HEK293 (cell line): ENCODE measurements at regions not wholly inside any gene's neighbourhood (a gene's known extent, or its start where the extent isn't known, plus 50 kb on each side); places are given as distances from the start of the nearest gene placed in this dataset.

Source experiments
- CTCF ChIA-PET: fragments of 350-600 bp; formaldehyde crosslinking; extraction: SDS; loops from one replicate; lab custom pipeline; 2021; ENCODE audit warnings: antibody characterized with exemption; lab: Yijun Ruan, JAX
- POLR2A ChIA-PET: fragments of 300-600 bp; formaldehyde crosslinking; extraction: SDS; loops from one replicate; lab custom pipeline; 2020; ENCODE audit warnings: antibody characterized with exemption, inconsistent platforms; lab: Yijun Ruan, JAX
- H3K27ac ChIP-seq: fragments of 200-500 bp; sonication (Bioruptor generic); 2 replicates; pipeline ENCODE4 v1.5.1; 2014; ENCODE audit warnings: low read depth, low read length, control low read depth, inconsistent platforms; ENCODE audit errors: extremely low read depth
- H3K36me3 ChIP-seq, 2 experiments: fragments of 200-500 bp in 1 of 2; sonication (Bioruptor generic) in 1 of 2; 1 replicate in 1 of 2; 2 replicates in 1 of 2; pipeline ENCODE4 v1.5.1; 2014 to 2017; ENCODE audit warnings: inconsistent platforms in 2 of 2, low read length in 2 of 2; ENCODE audit not compliant: control insufficient read depth in 2 of 2, insufficient read depth in 1 of 2
- H3K4me1 ChIP-seq: fragments of 200-500 bp; sonication (Bioruptor generic); 2 replicates; pipeline ENCODE4 v1.5.1; 2014; ENCODE audit warnings: mild to moderate bottlenecking, low read length, inconsistent platforms; ENCODE audit not compliant: control insufficient read depth, insufficient read depth
- H3K4me3 ChIP-seq: 2 replicates; pipeline ENCODE4 v1.5.1; 2011; ENCODE audit warnings: low read depth, mild to moderate bottlenecking, control low read depth, low read length, moderate library complexity
- H3K9me3 ChIP-seq: fragments of 200-500 bp; sonication (Bioruptor generic); 2 replicates; pipeline ENCODE4 v1.5.1; 2014; ENCODE audit warnings: low read depth, low read length, inconsistent platforms; ENCODE audit not compliant: control insufficient read depth, insufficient read depth
- PRDM2 ChIP-seq: fragments of 450-650 bp; formaldehyde crosslinking; IDR thresholded peaks from 2 replicates; pipeline ENCODE4 v1.5.1; 2016; ENCODE audit warnings: missing biosample characterization, missing genetic modification characterization, borderline replicate concordance
- RBAK ChIP-seq: fragments of 450-650 bp; formaldehyde crosslinking; IDR thresholded peaks from 2 replicates; pipeline ENCODE4 v1.5.1; 2016; ENCODE audit warnings: missing biosample characterization, missing genetic modification characterization
- ZBTB21 ChIP-seq: fragments of 450-650 bp; formaldehyde crosslinking; IDR thresholded peaks from 2 replicates; pipeline ENCODE4 v1.5.1; 2017; ENCODE audit warnings: missing biosample characterization, missing genetic modification characterization
- ZFP3 ChIP-seq: fragments of 450-650 bp; formaldehyde crosslinking; IDR thresholded peaks from 2 replicates; pipeline ENCODE4 v1.5.1; 2016; ENCODE audit warnings: low read depth, missing biosample characterization, missing genetic modification characterization
- ZNF114 ChIP-seq: fragments of 450-650 bp; formaldehyde crosslinking; IDR thresholded peaks from 2 replicates; pipeline ENCODE4 v1.5.0; 2017; ENCODE audit warnings: missing biosample characterization, missing genetic modification characterization
- ZNF223 ChIP-seq: fragments of 450-650 bp; formaldehyde crosslinking; IDR thresholded peaks from 2 replicates; pipeline ENCODE4 v1.5.1; 2016; ENCODE audit warnings: missing biosample characterization, missing genetic modification characterization
- ZNF239 ChIP-seq: fragments of 450-650 bp; formaldehyde crosslinking; IDR thresholded peaks from 2 replicates; pipeline ENCODE4 v1.5.1; 2016; ENCODE audit warnings: missing biosample characterization, missing genetic modification characterization
- ZNF280D ChIP-seq: fragments of 450-650 bp; formaldehyde crosslinking; IDR thresholded peaks from 2 replicates; pipeline ENCODE4 v1.5.1; 2016; ENCODE audit warnings: missing biosample characterization, missing genetic modification characterization
- ZNF362 ChIP-seq: fragments of 450-650 bp; formaldehyde crosslinking; IDR thresholded peaks from 2 replicates; pipeline ENCODE4 v1.5.1; 2016; ENCODE audit warnings: missing biosample characterization, missing genetic modification characterization
- ZNF776 ChIP-seq: fragments of 450-650 bp; formaldehyde crosslinking; IDR thresholded peaks from 2 replicates; pipeline ENCODE4 v1.5.0; 2017; ENCODE audit warnings: missing biosample characterization, missing genetic modification characterization, borderline replicate concordance
- TF ChIP-seq, protein P1 (sequence below): fragments of 450-650 bp; formaldehyde crosslinking; IDR thresholded peaks from 2 replicates; pipeline ENCODE4 v1.5.1; 2016; ENCODE audit warnings: missing biosample characterization, missing genetic modification characterization
- TF ChIP-seq, protein P2 (sequence below): fragments of 450-650 bp; formaldehyde crosslinking; IDR thresholded peaks from 2 replicates; pipeline ENCODE4 v1.5.1; 2016; ENCODE audit warnings: missing biosample characterization, missing genetic modification characterization

GRCh38 chr2:2932189-2932588 is 445.4 kb downstream of the EIPR1 start:
- H3K36me3 ChIP-seq: no peaks in the 10 kb centered on the region
- TF ChIP-seq ZNF114: no peak
- no peak for TF ChIP-seq ZNF223 (tag by site-specific recombination)
- no peak for TF ChIP-seq RBAK
- H3K27ac ChIP-seq: no peak overlapping the region
- POLR2A ChIA-PET: no interaction called here
- H3K4me1 ChIP-seq: no peaks in the 10 kb centered on the region
- H3K4me3 ChIP-seq: no peak overlapping the region
- no peaks in the 10 kb centered on the region for H3K9me3 ChIP-seq
- CTCF ChIA-PET: interaction anchor here (0.6 kb wide), 1 partner anchor 527 kb away, joined by 3 read pairs; no protein-coding TSS in a partner anchor

DNA sequence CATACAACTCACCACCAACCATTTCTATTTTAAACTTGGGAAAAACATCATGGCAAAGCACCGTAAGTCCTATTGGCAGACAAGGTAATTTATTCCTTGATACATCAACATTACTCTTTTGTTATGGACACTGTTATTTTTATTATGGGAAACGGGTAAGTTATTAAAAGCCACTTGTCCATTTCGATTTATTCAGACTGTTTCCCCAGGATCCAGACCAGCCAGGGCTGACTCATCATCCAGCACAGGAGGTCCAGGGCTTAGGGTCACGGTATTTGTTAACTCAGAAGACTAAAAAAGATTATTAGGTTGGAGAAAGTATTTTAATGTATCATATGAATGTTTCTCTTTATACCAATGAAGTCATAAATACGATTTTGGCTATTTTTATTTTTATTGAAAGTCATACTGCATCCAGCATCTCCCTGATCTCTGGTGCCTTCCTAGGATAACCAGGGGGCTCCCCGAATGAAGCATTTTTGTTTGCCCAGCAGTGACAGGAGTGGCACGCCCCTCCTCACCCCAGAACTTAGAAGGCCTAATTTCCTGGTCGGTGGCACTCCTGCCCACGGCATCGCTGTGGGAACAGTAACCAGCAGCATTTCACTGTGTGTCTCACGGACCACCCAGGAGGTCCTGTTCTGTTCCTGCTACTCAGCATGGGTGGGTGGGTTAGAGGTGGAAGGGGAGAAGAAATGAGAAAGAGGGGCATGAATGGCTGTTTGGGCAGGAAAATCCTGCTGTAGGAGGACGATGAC is 446.1 kb downstream of the EIPR1 start:
- Histone ChIP-seq H3K9me3 (no peaks in the 10 kb centered on the region), H3K27ac (no peak overlapping the region), H3K4me3 (no peak overlapping the region), H3K36me3 (no peaks in the 10 kb centered on the region), H3K4me1 (no peaks in the 10 kb centered on the region)
- TF ChIP-seq ZNF776 (tag by site-specific recombination) (no peak), ZNF280D (no peak)
- ChIA-PET CTCF (no interaction called here), POLR2A (no interaction called here)

GRCh38 chr2:2930841-2931240 is 446.8 kb downstream of the EIPR1 start:
- POLR2A ChIA-PET: no interaction called here
- TF ChIP-seq ZBTB21 (tag by site-specific recombination) (no peak), ZNF362 (tag by site-specific recombination) (no peak), ZFP3 (tag by site-specific recombination) (no peak), ZNF239 (tag by site-specific recombination) (no peak), PRDM2 (tag by site-specific recombination) (no peak)
- TF ChIP-seq, protein P1, sequence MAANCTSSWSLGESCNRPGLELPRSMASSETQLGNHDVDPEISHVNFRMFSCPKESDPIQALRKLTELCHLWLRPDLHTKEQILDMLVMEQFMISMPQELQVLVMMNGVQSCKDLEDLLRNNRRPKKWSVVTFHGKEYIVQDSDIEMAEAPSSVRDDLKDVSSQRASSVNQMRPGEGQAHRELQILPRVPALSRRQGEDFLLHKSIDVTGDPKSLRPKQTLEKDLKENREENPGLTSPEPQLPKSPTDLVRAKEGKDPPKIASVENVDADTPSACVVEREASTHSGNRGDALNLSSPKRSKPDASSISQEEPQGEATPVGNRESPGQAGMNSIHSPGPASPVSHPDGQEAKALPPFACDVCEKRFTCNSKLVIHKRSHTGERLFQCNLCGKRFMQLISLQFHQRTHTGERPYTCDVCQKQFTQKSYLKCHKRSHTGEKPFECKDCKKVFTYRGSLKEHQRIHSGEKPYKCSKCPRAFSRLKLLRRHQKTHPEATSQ (tag by site-specific recombination): no peak
- TF ChIP-seq, protein P2, sequence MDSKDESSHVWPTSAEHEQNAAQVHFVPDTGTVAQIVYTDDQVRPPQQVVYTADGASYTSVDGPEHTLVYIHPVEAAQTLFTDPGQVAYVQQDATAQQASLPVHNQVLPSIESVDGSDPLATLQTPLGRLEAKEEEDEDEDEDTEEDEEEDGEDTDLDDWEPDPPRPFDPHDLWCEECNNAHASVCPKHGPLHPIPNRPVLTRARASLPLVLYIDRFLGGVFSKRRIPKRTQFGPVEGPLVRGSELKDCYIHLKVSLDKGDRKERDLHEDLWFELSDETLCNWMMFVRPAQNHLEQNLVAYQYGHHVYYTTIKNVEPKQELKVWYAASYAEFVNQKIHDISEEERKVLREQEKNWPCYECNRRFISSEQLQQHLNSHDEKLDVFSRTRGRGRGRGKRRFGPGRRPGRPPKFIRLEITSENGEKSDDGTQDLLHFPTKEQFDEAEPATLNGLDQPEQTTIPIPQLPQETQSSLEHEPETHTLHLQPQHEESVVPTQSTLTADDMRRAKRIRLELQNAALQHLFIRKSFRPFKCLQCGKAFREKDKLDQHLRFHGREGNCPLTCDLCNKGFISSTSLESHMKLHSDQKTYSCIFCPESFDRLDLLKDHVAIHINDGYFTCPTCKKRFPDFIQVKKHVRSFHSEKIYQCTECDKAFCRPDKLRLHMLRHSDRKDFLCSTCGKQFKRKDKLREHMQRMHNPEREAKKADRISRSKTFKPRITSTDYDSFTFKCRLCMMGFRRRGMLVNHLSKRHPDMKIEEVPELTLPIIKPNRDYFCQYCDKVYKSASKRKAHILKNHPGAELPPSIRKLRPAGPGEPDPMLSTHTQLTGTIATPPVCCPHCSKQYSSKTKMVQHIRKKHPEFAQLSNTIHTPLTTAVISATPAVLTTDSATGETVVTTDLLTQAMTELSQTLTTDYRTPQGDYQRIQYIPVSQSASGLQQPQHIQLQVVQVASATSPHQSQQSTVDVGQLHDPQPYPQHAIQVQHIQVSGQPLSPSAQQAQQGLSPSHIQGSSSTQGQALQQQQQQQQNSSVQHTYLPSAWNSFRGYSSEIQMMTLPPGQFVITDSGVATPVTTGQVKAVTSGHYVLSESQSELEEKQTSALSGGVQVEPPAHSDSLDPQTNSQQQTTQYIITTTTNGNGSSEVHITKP (tag by site-specific recombination): no peak

More at GRCh38 chr2:2930841-2931240, 446.8 kb downstream of the EIPR1 start:
- H3K9me3 ChIP-seq: no peaks in the 10 kb centered on the region
- H3K4me1 ChIP-seq: no peaks in the 10 kb centered on the region
- H3K27ac ChIP-seq: no peak overlapping the region
- H3K36me3 ChIP-seq: no peaks in the 10 kb centered on the region
- CTCF ChIA-PET: no interaction called here
- H3K4me3 ChIP-seq: no peak overlapping the region
